SK-N-SH treated with all-trans-retinoic acid at 6 μM for 48 hours (cell line): ENCODE measurements at regions not wholly inside any gene's neighbourhood (a gene's known extent, or its start where the extent isn't known, plus 50 kb on each side); places are given as distances from the start of the nearest gene placed in this dataset.
"Not testable (repeated sequence)": the region's sequence is repeated elsewhere in the genome, so short reads cannot be mapped to it uniquely, and the experiment has no call there.

Source experiments
- ATAC-seq: fragments of 200-7000 bp; cut with Tn5 transposase; 3 replicates; pipeline ENCODE4 v1.9.1; 2020; ENCODE audit warnings: mild to moderate bottlenecking, moderate library complexity
- ARNTL ChIP-seq: fragments of 450-650 bp; formaldehyde crosslinking; IDR thresholded peaks from 2 replicates; pipeline ENCODE4 v1.5.0; 2020; ENCODE audit warnings: low read depth, mild to moderate bottlenecking, moderate library complexity, borderline replicate concordance
- BACH2 ChIP-seq: fragments of 250-450 bp; sonication (Bioruptor Pico); IDR thresholded peaks from 2 replicates; pipeline ENCODE4 v1.9.0; 2021; ENCODE audit warnings: mild to moderate bottlenecking, borderline replicate concordance
- CREB5 ChIP-seq: fragments of 250-450 bp; sonication (Bioruptor Pico); IDR thresholded peaks from 2 replicates; pipeline ENCODE4 v1.5.1; 2020; ENCODE audit warnings: low read depth, mild to moderate bottlenecking, moderate library complexity
- CSDC2 ChIP-seq: fragments of 250-450 bp; sonication (Bioruptor Pico); IDR thresholded peaks from 2 replicates; pipeline ENCODE4 v1.5.0; 2020; ENCODE audit warnings: mild to moderate bottlenecking, moderate library complexity
- CSRNP3 ChIP-seq: fragments of 250-450 bp; sonication (Bioruptor Pico); IDR thresholded peaks from 2 replicates; pipeline ENCODE4 v1.5.1; 2021; ENCODE audit warnings: mild to moderate bottlenecking, moderate library complexity
- ESRRG ChIP-seq: fragments of 250-450 bp; sonication (Bioruptor Pico); IDR thresholded peaks from 2 replicates; pipeline ENCODE4 v1.6.1; 2021; ENCODE audit warnings: mild to moderate bottlenecking
- GLIS3 ChIP-seq: fragments of 250-450 bp; sonication (Bioruptor Pico); IDR thresholded peaks from 2 replicates; pipeline ENCODE4 v1.5.0; 2020; ENCODE audit warnings: mild to moderate bottlenecking, moderate library complexity
- ISL1 ChIP-seq: fragments of 250-450 bp; sonication (Bioruptor Pico); IDR thresholded peaks from 2 replicates; pipeline ENCODE4 v2.1.2; 2022; ENCODE audit warnings: mild to moderate bottlenecking, moderate library complexity
- OSR1 ChIP-seq: fragments of 250-450 bp; sonication (Bioruptor Pico); IDR thresholded peaks from 2 replicates; pipeline ENCODE4 v1.8.0; 2022; ENCODE audit warnings: moderate library complexity, mild to moderate bottlenecking, inconsistent platforms
- PATZ1 ChIP-seq: fragments of 250-450 bp; sonication (Bioruptor Pico); IDR thresholded peaks from 2 replicates; pipeline ENCODE4 v1.8.0; 2020; ENCODE audit warnings: mild to moderate bottlenecking, moderate library complexity, borderline replicate concordance
- POU6F1 ChIP-seq: fragments of 250-450 bp; sonication (Bioruptor Pico); IDR thresholded peaks from 2 replicates; pipeline ENCODE4 v1.8.0; 2021; ENCODE audit warnings: low read depth, mild to moderate bottlenecking, moderate library complexity, borderline replicate concordance
- PPARA ChIP-seq: fragments of 250-450 bp; sonication (Bioruptor Pico); IDR thresholded peaks from 2 replicates; pipeline ENCODE4 v1.5.0; 2020; ENCODE audit warnings: mild to moderate bottlenecking, borderline replicate concordance
- RARB ChIP-seq: fragments of 250-450 bp; sonication (Bioruptor Pico); IDR thresholded peaks from 2 replicates; pipeline ENCODE4 v1.8.0; 2021; ENCODE audit warnings: mild to moderate bottlenecking, moderate library complexity
- TCF4 ChIP-seq: fragments of 250-450 bp; sonication (Bioruptor Pico); IDR thresholded peaks from 2 replicates; pipeline ENCODE4 v1.8.0; 2021; ENCODE audit warnings: mild to moderate bottlenecking, moderate library complexity, borderline replicate concordance
- TOX ChIP-seq: fragments of 250-450 bp; sonication (Bioruptor Pico); IDR thresholded peaks from 2 replicates; pipeline ENCODE4 v1.8.0; 2021; ENCODE audit warnings: mild to moderate bottlenecking, moderate library complexity, borderline replicate concordance
- TSHZ2 ChIP-seq: fragments of 250-450 bp; sonication (Bioruptor Pico); IDR thresholded peaks from 2 replicates; pipeline ENCODE4 v1.5.0; 2020; ENCODE audit warnings: mild to moderate bottlenecking, moderate library complexity
- ZFP3 ChIP-seq: fragments of 250-450 bp; sonication (Bioruptor Pico); IDR thresholded peaks from 2 replicates; pipeline ENCODE4 v1.5.0; 2020; ENCODE audit warnings: mild to moderate bottlenecking, moderate library complexity
- ZFP30 ChIP-seq: fragments of 450-650 bp; formaldehyde crosslinking; IDR thresholded peaks from 2 replicates; pipeline ENCODE4 v1.5.0; 2022; ENCODE audit warnings: mild to moderate bottlenecking, moderate library complexity
- ZNF565 ChIP-seq: fragments of 450-650 bp; formaldehyde crosslinking; conservative IDR thresholded peaks from 2 replicates; pipeline ENCODE4 v1.5.0; 2020; ENCODE audit warnings: low read depth, mild to moderate bottlenecking, moderate library complexity
- ZNF70 ChIP-seq: fragments of 450-650 bp; formaldehyde crosslinking; IDR thresholded peaks from 2 replicates; pipeline ENCODE4 v1.5.0; 2020; ENCODE audit warnings: mild to moderate bottlenecking, moderate library complexity
- ZNF8 ChIP-seq: fragments of 450-650 bp; formaldehyde crosslinking; IDR thresholded peaks from 2 replicates; pipeline ENCODE4 v1.5.0; 2020; ENCODE audit warnings: mild to moderate bottlenecking, moderate library complexity

- TF ChIP-seq CREB5 (CRISPR knock-in tag) (no peak), BACH2 (CRISPR knock-in tag) (no peak), ZNF70 (no peak), GLIS3 (CRISPR knock-in tag) (no peak), ZFP30 (no peak), ARNTL (CRISPR knock-in tag) (no peak), ZNF565 (no peak), POU6F1 (no peak), PATZ1 (CRISPR knock-in tag) (no peak), TSHZ2 (no peak), TOX (CRISPR knock-in tag) (no peak)
- TF ChIP-seq, all 23 proteins: peak for 0
- no peak for ATAC-seq
Measured at GRCh38 chr2:182548031-182548950, 121.5 kb upstream of the PDE1A start.

- no peak for ATAC-seq
- no peak for TF ChIP-seq ESRRG (CRISPR knock-in tag)
- TF ChIP-seq ZNF8 (CRISPR knock-in tag) = no peak
- TF ChIP-seq ZFP30 = no peak
- no peak for TF ChIP-seq ZNF70
- no peak for TF ChIP-seq CSRNP3 (CRISPR knock-in tag)
- no peak for TF ChIP-seq POU6F1
- TF ChIP-seq PPARA = no peak
- TF ChIP-seq TCF4 (CRISPR knock-in tag) = no peak
- TF ChIP-seq GLIS3 (CRISPR knock-in tag) = no peak
- no peak for TF ChIP-seq RARB (CRISPR knock-in tag)
- no peak for TF ChIP-seq ZFP3 (CRISPR knock-in tag)
- no peak for TF ChIP-seq ARNTL (CRISPR knock-in tag)
- no peak for TF ChIP-seq PATZ1 (CRISPR knock-in tag)
- no peak for TF ChIP-seq OSR1 (CRISPR knock-in tag)
- no peak for TF ChIP-seq TOX (CRISPR knock-in tag)
- no peak for TF ChIP-seq CSDC2 (CRISPR knock-in tag)
- TF ChIP-seq BACH2 (CRISPR knock-in tag) = no peak
- no peak for TF ChIP-seq ZNF565
- no peak for TF ChIP-seq ISL1 (CRISPR knock-in tag)
- TF ChIP-seq, all 23 proteins: peak for 0
Measured at GRCh38 chr2:182550234-182550633, 123.4 kb upstream of the PDE1A start.

GRCh38 chr2:182552232-182552631, 125.4 kb upstream of the PDE1A start:
- not testable (repeated sequence) for ATAC-seq

GRCh38 chr2:182552785-182553184, 125.9 kb upstream of the PDE1A start:
- not testable (repeated sequence) for ATAC-seq
